ENCODE measurements at regions not wholly inside any gene's neighbourhood (a gene's known extent, or its start where the extent isn't known, plus 50 kb on each side); places are given as distances from the start of the nearest gene placed in this dataset.

DNA sequence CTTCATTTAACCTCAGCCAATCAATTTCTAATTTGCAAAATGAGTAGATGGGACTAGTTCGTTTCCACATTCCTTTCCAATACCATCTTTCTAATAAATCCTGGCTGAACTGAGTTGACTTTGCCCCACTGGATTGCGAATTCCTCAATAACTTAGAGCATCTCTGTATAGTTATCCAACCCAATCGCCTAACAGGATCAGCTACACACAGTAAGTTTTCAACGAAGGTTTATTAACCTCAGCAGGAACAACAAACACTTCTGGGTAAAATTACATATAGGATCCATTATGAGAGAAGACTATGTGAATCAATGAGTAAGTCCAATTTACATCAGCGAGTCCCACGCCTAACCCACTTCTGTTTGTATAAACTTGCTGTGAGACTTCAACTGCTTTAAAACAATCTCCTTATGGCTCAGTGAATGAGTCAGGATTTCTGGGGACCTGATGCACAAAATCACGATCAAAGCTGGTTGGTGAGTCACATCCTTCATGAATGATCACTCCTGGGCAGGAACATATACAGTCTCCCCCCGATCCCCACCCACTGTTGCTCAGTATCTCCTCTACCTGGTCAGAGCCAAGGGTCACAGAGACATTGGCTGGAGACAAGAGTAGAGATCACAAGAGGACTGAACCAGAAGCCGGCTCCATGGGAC lies 142.8 kb downstream of the EDEM1 start:
- no TSS peak for BruUV-seq (replicated peaks)
- H3K9me3 ChIP-seq (replicated peaks; ENCODE audit: control insufficient read depth, insufficient read depth, low read length) = no peaks in the 10 kb centered on the region
- ChIA-PET CTCF (no interaction called here), POLR2A (no interaction called here)
- dilution Hi-C loops (cut with MboI; ENCODE audit: extremely low pct_ligation_motif_present, low sequenced_read_pairs) = no loop called here
- no peaks in the 10 kb centered on the region for H4K20me1 ChIP-seq (replicated peaks; ENCODE audit: control insufficient read depth, extremely low read depth, insufficient read depth, low read length)
- no peaks in the 10 kb centered on the region for H3K79me2 ChIP-seq (ENCODE audit: control insufficient read depth, insufficient read depth, low read length)
- no peak overlapping the region for H3K9ac ChIP-seq (replicated peaks; ENCODE audit: extremely low read depth, insufficient read depth, low read length)
- FAIRE-seq (no peak), DNase-seq (ENCODE audit: low read depth, low spot score) (no peak)
- no peaks in the 10 kb centered on the region for H3K36me3 ChIP-seq (ENCODE audit: control insufficient read depth in 2 of 2, extremely low read depth in 1 of 2, insufficient read depth in 2 of 2, low read length in 2 of 2)
- TF ChIP-seq GATA2 (IDR thresholded peaks at IDR 0.05; ENCODE audit: insufficient read depth, insufficient read length, low read depth, low read length) = no peak
- TF ChIP-seq MYC (IDR thresholded peaks at IDR 0.05; ENCODE audit: low read depth, low read length) = no peak
- TF ChIP-seq, protein P1, sequence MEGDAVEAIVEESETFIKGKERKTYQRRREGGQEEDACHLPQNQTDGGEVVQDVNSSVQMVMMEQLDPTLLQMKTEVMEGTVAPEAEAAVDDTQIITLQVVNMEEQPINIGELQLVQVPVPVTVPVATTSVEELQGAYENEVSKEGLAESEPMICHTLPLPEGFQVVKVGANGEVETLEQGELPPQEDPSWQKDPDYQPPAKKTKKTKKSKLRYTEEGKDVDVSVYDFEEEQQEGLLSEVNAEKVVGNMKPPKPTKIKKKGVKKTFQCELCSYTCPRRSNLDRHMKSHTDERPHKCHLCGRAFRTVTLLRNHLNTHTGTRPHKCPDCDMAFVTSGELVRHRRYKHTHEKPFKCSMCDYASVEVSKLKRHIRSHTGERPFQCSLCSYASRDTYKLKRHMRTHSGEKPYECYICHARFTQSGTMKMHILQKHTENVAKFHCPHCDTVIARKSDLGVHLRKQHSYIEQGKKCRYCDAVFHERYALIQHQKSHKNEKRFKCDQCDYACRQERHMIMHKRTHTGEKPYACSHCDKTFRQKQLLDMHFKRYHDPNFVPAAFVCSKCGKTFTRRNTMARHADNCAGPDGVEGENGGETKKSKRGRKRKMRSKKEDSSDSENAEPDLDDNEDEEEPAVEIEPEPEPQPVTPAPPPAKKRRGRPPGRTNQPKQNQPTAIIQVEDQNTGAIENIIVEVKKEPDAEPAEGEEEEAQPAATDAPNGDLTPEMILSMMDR (IDR thresholded peaks at IDR 0.05; ENCODE audit: extremely low read depth in 1 of 2, insufficient read depth in 1 of 2, low read depth in 1 of 2, low read length in 2 of 2) = no peak
- TF ChIP-seq POLR2A (IDR thresholded peaks at IDR 0.05; ENCODE audit: low read depth, low read length) = no peak
- TF ChIP-seq, protein P2, sequence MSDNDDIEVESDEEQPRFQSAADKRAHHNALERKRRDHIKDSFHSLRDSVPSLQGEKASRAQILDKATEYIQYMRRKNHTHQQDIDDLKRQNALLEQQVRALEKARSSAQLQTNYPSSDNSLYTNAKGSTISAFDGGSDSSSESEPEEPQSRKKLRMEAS (IDR thresholded peaks at IDR 0.05; ENCODE audit: insufficient read depth, insufficient read length) = no peak
- no peak for TF ChIP-seq POLR2AphosphoS5 (IDR thresholded peaks at IDR 0.05; ENCODE audit: insufficient read depth, low read depth, low read length)
- TF ChIP-seq EZH2 (IDR thresholded peaks at IDR 0.05; ENCODE audit: borderline replicate concordance, low read depth, low read length, severe bottlenecking) = no peak
- no peak for TF ChIP-seq JUN (IDR thresholded peaks at IDR 0.05; ENCODE audit: borderline replicate concordance, insufficient read depth, insufficient read length, low read depth)
- intact Hi-C loops (cut with micrococcal nuclease) = no loop called here
- no peaks in the 10 kb centered on the region for H3K9me1 ChIP-seq (replicated peaks; ENCODE audit: control insufficient read depth, extremely low read depth, insufficient read depth, low read length)
- no peak overlapping the region for H3K27ac ChIP-seq (ENCODE audit: insufficient read depth, low read depth, low read length)
- H3K4me3 ChIP-seq (replicated peaks in 1 of 3; ENCODE audit: insufficient read depth in 1 of 3, low read depth in 1 of 3, low read length in 3 of 3) = no peak overlapping the region
- H3K4me1 ChIP-seq (ENCODE audit: control insufficient read depth, extremely low read depth, insufficient read depth, low read length) = no peaks in the 10 kb centered on the region
- H2AFZ ChIP-seq (ENCODE audit: low read depth, low read length) = no peak overlapping the region
- H3K27me3 ChIP-seq (ENCODE audit: control insufficient read depth in 2 of 2, insufficient read depth in 2 of 2, low read length in 2 of 2) = no peaks in the 10 kb centered on the region
- no peak overlapping the region for H3K4me2 ChIP-seq (ENCODE audit: insufficient read depth, low read length)

Data from endothelial cell of umbilical vein (primary cell).